ENCODE measurements at regions not wholly inside any gene's neighbourhood (a gene's known extent, or its start where the extent isn't known, plus 50 kb on each side); places are given as distances from the start of the nearest gene placed in this dataset.
"Not testable (repeated sequence)": the region's sequence is repeated elsewhere in the genome, so short reads cannot be mapped to it uniquely, and the experiment has no call there.

DNA sequence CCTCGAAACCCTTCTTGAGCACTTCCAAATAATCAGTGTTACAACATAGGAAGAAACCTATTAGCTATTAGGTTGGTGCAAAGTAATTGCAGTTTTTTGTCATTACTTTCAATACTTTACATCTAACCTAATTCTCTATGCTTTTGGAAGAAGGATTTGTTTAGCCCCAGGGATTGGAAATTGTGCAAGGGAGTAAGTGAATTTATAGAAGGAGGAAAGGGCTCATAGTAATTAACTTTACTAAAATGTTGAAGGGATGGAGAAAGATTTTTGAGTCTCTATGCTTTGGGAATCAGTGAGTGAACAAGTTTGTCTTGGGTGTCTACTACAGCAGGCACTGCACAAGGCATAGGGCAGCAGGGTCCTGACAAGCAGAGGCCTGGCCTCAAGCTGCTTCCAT is 261.1 kb downstream of the EN1 start:
- H3K4me3 ChIP-seq (ENCODE audit: low read depth in 1 of 5, low read length in 5 of 5): no peak overlapping the region
- no peak overlapping the region for H3K27ac ChIP-seq (ENCODE audit: low read depth, low read length)
- H3K27me3 ChIP-seq (ENCODE audit: control insufficient read depth in 5 of 5, insufficient read depth in 4 of 5, low read length in 5 of 5): no peaks in the 10 kb centered on the region
- H3K36me3 ChIP-seq (ENCODE audit: control insufficient read depth in 5 of 5, insufficient read depth in 5 of 5, low read length in 5 of 5): no peaks in the 10 kb centered on the region
- peaks cover 0 to 4% (median 0%) of the 10 kb centered on the region in 5 donors for H3K4me1 ChIP-seq (ENCODE audit: control insufficient read depth in 5 of 5, insufficient read depth in 5 of 5, low read length in 5 of 5)
- no peaks in the 10 kb centered on the region for H3K9me3 ChIP-seq (ENCODE audit: control insufficient read depth in 5 of 5, low read length in 5 of 5)
- H3K9ac ChIP-seq (ENCODE audit: low read length in 5 of 5): no peak overlapping the region

DNA sequence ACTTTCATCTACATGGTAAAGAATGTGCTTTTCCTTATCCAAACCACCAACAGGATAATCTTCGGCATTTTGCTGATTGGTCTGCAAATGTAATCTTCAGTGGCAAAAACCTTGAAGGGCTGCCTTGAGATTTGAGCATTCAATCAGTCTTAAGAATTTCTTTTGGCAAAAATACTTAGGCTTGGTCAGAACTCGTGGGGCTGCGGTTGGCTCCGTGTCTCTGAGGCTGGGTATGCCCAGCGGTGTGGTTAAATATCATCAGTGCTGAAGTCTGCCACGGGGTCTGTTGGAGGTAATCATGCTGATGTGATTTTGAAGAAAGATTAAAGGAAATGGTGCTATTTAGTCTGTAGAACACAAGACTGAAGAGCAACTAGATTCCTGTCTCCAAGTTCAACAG is 262.6 kb downstream of the EN1 start:
- Histone ChIP-seq H3K27ac (ENCODE audit: low read depth, low read length) (no peak overlapping the region), H3K4me3 (ENCODE audit: low read depth in 1 of 5, low read length in 5 of 5) (no peak overlapping the region), H3K9ac (ENCODE audit: low read length in 5 of 5) (no peak overlapping the region), H3K36me3 (ENCODE audit: control insufficient read depth in 5 of 5, insufficient read depth in 5 of 5, low read length in 5 of 5) (no peaks in the 10 kb centered on the region), H3K9me3 (ENCODE audit: control insufficient read depth in 5 of 5, low read length in 5 of 5) (no peaks in the 10 kb centered on the region), H3K27me3 (ENCODE audit: control insufficient read depth in 5 of 5, insufficient read depth in 4 of 5, low read length in 5 of 5) (no peaks in the 10 kb centered on the region), H3K4me1 (ENCODE audit: control insufficient read depth in 5 of 5, insufficient read depth in 5 of 5, low read length in 5 of 5) (peaks cover 0 to 4% (median 0%) of the 10 kb centered on the region in 5 donors)

DNA sequence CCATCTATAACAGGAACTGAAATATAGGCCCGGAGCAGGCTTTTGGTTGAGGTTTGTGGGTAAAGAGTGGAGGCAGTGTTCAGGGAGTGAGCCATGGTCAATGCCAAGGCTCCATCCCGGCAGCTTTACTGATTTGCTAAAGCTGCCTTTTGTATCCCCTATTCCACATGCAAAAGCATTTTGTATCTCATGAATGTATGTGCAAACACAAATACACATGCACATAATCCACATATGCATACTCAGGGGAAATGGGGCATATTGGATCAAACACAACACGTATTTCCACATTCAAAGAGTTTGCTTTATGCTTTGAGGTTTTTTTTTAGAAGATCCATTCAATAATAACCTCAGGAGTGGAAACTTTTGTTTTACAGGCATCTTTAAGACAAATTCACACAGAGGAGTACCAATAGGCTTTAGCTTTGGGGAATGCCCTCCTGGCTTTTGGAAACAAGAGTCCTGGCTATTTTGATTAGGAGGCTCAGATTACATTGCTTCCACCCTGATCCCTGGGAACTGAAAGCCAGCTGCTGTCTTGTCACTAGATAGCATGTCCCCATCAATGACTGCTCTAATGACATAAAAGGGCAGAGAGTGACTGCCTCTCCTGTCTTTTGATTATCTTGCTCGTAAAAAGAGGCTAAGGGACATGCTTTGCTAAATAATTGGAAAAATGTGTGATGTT is 263.2 kb downstream of the EN1 start:
- H3K9me3 ChIP-seq (ENCODE audit: control insufficient read depth in 5 of 5, low read length in 5 of 5): no peaks in the 10 kb centered on the region
- H3K27ac ChIP-seq (ENCODE audit: low read depth, low read length): no peak overlapping the region
- H3K4me1 ChIP-seq (ENCODE audit: control insufficient read depth in 5 of 5, insufficient read depth in 5 of 5, low read length in 5 of 5): peaks cover 0 to 4% (median 0%) of the 10 kb centered on the region in 5 donors
- H3K4me3 ChIP-seq (ENCODE audit: low read depth in 1 of 5, low read length in 5 of 5): no peak overlapping the region
- H3K9ac ChIP-seq (ENCODE audit: low read length in 5 of 5): no peak overlapping the region
- H3K27me3 ChIP-seq (ENCODE audit: control insufficient read depth in 5 of 5, insufficient read depth in 4 of 5, low read length in 5 of 5): no peaks in the 10 kb centered on the region
- H3K36me3 ChIP-seq (ENCODE audit: control insufficient read depth in 5 of 5, insufficient read depth in 5 of 5, low read length in 5 of 5): no peaks in the 10 kb centered on the region

DNA sequence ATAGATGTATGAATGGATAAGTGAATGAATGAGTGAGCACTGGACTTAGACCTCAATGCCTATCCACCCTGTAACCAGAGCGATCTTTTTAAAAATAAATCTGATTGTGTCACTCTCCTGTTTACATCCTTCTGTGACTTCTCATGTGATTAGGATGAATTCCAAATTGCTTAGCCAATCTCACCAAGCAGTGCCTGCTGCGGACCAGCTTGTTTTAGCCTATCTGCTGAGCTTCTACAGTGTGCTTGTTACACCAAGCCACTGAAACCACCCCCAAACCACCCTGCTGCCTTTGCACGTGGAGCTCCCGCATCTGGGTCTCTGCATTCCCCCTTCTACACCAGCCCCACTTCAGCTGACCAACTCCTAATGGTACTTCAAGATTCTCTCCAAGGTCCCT is 265.4 kb downstream of the EN1 start:
- Histone ChIP-seq H3K27me3 (ENCODE audit: control insufficient read depth in 5 of 5, insufficient read depth in 4 of 5, low read length in 5 of 5) (no peaks in the 10 kb centered on the region), H3K27ac (ENCODE audit: low read depth, low read length) (no peak overlapping the region), H3K4me3 (ENCODE audit: low read depth in 1 of 5, low read length in 5 of 5) (no peak overlapping the region), H3K4me1 (ENCODE audit: control insufficient read depth in 5 of 5, insufficient read depth in 5 of 5, low read length in 5 of 5) (peaks cover 0 to 4% (median 0%) of the 10 kb centered on the region in 5 donors), H3K36me3 (ENCODE audit: control insufficient read depth in 5 of 5, insufficient read depth in 5 of 5, low read length in 5 of 5) (no peaks in the 10 kb centered on the region), H3K9ac (ENCODE audit: low read length in 5 of 5) (no peak overlapping the region), H3K9me3 (ENCODE audit: control insufficient read depth in 5 of 5, low read length in 5 of 5) (no peaks in the 10 kb centered on the region)

DNA sequence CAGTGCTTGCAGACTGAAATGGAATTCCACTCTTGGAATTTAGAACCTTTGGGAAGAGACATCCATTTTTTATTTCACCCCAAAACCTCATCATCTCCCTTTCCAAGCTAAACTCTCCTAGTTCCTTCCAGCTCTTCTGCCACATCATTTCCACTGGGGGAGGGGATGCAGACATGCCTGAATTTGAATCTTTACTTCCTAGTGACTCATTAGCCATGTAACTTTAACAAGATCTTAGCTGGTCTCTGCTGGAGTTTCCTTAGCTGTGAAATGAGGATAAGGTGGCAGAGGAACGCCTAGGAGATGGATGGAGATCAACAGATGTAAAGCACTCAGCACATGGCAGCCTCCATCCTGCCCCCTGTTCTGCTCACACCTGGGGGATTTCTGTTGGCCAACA is 266.8 kb downstream of the EN1 start:
- Histone ChIP-seq H3K27ac (ENCODE audit: low read depth, low read length) (no peak overlapping the region), H3K9me3 (ENCODE audit: control insufficient read depth in 5 of 5, low read length in 5 of 5) (no peaks in the 10 kb centered on the region), H3K27me3 (ENCODE audit: control insufficient read depth in 5 of 5, insufficient read depth in 4 of 5, low read length in 5 of 5) (no peaks in the 10 kb centered on the region), H3K4me1 (ENCODE audit: control insufficient read depth in 5 of 5, insufficient read depth in 5 of 5, low read length in 5 of 5) (peaks cover 0 to 4% (median 0%) of the 10 kb centered on the region in 5 donors), H3K36me3 (ENCODE audit: control insufficient read depth in 5 of 5, insufficient read depth in 5 of 5, low read length in 5 of 5) (no peaks in the 10 kb centered on the region), H3K4me3 (ENCODE audit: low read depth in 1 of 5, low read length in 5 of 5) (no peak overlapping the region), H3K9ac (ENCODE audit: low read length in 5 of 5) (no peak overlapping the region)

DNA sequence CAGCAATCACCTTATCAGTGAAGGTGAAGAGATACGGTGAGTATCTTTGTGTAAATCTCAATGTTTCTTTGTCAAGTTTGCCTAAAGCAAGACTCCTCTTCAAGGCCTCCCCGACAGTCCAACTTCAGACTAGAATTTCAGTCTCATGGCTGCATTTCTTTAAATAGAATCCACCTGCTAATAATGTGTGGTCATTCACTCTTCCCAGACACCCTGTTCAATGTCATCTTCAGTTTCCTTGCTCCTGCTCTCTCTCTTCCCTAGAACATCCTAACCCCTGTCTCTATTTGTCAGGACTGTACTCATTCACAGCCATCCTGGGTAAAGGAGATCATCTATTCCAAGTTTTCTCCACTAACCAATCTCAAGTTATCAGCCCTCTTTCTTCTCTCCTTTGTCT is 267.3 kb downstream of the EN1 start:
- H3K9me3 ChIP-seq (ENCODE audit: control insufficient read depth in 5 of 5, low read length in 5 of 5): no peaks in the 10 kb centered on the region
- no peaks in the 10 kb centered on the region for H3K27me3 ChIP-seq (ENCODE audit: control insufficient read depth in 5 of 5, insufficient read depth in 4 of 5, low read length in 5 of 5)
- peaks cover 0 to 4% (median 0%) of the 10 kb centered on the region in 5 donors for H3K4me1 ChIP-seq (ENCODE audit: control insufficient read depth in 5 of 5, insufficient read depth in 5 of 5, low read length in 5 of 5)
- H3K36me3 ChIP-seq (ENCODE audit: control insufficient read depth in 5 of 5, insufficient read depth in 5 of 5, low read length in 5 of 5): no peaks in the 10 kb centered on the region
- no peak overlapping the region for H3K27ac ChIP-seq (ENCODE audit: low read depth, low read length)
- H3K4me3 ChIP-seq (ENCODE audit: low read depth in 1 of 5, low read length in 5 of 5): no peak overlapping the region
- no peak overlapping the region for H3K9ac ChIP-seq (ENCODE audit: low read length in 5 of 5)

DNA sequence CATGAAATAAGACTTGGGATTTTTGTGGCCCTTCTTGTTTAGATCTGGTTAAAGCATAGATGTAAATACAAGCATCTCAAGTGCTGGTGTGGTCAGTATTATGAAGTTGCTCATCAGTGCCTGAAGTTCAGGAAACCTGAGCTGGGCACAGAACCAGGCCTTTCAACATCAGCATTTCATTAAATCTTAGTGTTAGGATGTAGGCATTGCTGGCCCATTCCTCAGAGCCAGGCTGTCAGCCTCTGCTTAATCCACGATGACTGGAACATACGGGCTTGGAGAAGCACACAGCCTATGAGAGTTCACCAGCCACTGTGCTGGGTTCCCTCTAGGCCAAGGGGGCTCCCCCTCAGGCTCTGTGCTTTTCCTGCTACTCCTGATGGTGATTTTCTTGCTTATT is 270.2 kb downstream of the EN1 start:
- no peak overlapping the region for H3K4me3 ChIP-seq (ENCODE audit: low read depth in 1 of 5, low read length in 5 of 5)
- H3K27me3 ChIP-seq (ENCODE audit: control insufficient read depth in 5 of 5, insufficient read depth in 4 of 5, low read length in 5 of 5): no peaks in the 10 kb centered on the region
- no peaks in the 10 kb centered on the region for H3K36me3 ChIP-seq (ENCODE audit: control insufficient read depth in 5 of 5, insufficient read depth in 5 of 5, low read length in 5 of 5)
- H3K9ac ChIP-seq (ENCODE audit: low read length in 5 of 5): no peak overlapping the region
- no peak overlapping the region for H3K27ac ChIP-seq (ENCODE audit: low read depth, low read length)
- H3K4me1 ChIP-seq (ENCODE audit: control insufficient read depth in 5 of 5, insufficient read depth in 5 of 5, low read length in 5 of 5): peaks cover 0 to 3% (median 0%) of the 10 kb centered on the region in 5 donors
- no peaks in the 10 kb centered on the region for H3K9me3 ChIP-seq (ENCODE audit: control insufficient read depth in 5 of 5, low read length in 5 of 5)

DNA sequence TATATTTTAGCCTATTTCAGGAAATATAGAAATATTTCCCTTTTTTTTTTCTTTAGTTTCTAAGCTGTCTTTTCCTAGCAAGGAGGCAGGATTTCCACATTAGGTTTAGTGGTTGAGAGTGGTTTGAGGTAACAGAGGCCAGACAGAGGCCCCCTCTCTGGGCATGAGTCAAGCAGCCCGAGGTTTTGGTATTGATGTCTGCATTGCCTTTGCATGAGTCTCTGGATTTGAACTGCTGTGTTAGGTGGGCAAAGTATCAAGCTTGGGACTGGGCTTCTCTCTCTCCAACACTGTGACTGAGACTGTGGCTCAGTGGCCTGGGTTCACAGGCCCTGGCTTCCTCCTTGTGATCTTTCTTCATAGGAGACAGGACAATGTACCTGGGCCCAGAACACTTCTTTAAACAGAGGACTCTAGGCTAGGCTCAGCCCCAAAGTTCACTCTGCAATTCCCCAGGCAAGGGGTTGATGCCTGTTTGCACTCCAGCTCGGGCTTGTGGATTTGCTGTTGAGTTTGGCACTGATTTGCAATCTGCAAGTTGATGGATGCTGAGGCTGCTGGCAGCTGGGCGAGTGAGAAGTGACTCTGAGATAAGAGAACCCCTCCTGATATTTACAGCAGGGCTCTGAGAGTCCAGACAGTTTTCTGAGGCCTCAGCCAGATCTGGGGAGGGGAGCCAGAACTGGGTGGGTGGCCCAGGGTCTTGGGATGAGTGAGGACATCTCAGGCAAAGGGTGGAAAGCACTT is 271.2 kb downstream of the EN1 start:
- Histone ChIP-seq H3K4me3 (ENCODE audit: low read depth in 1 of 5, low read length in 5 of 5) (no peak overlapping the region), H3K27ac (ENCODE audit: low read depth, low read length) (no peak overlapping the region), H3K9ac (ENCODE audit: low read length in 5 of 5) (no peak overlapping the region), H3K36me3 (ENCODE audit: control insufficient read depth in 5 of 5, insufficient read depth in 5 of 5, low read length in 5 of 5) (no peaks in the 10 kb centered on the region), H3K27me3 (ENCODE audit: control insufficient read depth in 5 of 5, insufficient read depth in 4 of 5, low read length in 5 of 5) (no peaks in the 10 kb centered on the region), H3K4me1 (ENCODE audit: control insufficient read depth in 5 of 5, insufficient read depth in 5 of 5, low read length in 5 of 5) (peaks cover 0 to 7% (median 4%) of the 10 kb centered on the region in 5 donors), H3K9me3 (ENCODE audit: control insufficient read depth in 5 of 5, low read length in 5 of 5) (no peaks in the 10 kb centered on the region)

DNA sequence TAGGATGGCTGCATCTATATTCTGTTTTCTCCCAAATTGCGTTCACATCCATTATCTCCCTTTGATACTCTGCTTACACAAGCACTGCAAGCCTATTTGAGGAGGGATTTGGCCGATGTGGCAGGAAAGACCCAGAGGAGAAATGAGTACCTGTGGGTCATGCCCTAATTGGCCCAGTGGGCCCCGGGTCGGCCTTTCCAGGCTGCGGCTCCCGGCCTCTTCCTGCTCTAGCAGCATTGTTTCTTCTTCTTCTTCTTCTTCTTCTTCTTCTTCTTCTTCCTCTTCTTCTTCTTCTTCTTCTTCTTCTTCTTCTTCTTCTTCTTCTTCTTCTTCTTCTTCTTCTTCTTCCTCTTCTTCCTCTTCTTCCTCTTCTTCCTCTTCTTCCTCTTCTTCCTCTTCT is 275.1 kb downstream of the EN1 start:
- H3K9ac ChIP-seq (ENCODE audit: low read length in 5 of 5); H3K9me3 ChIP-seq (ENCODE audit: control insufficient read depth in 5 of 5, low read length in 5 of 5); H3K4me3 ChIP-seq (ENCODE audit: low read depth in 1 of 5, low read length in 5 of 5); H3K27me3 ChIP-seq (ENCODE audit: control insufficient read depth in 5 of 5, insufficient read depth in 4 of 5, low read length in 5 of 5); H3K27ac ChIP-seq (ENCODE audit: low read depth, low read length); H3K36me3 ChIP-seq (ENCODE audit: control insufficient read depth in 5 of 5, insufficient read depth in 5 of 5, low read length in 5 of 5): not testable (repeated sequence)
- H3K4me1 ChIP-seq (ENCODE audit: control insufficient read depth in 5 of 5, insufficient read depth in 5 of 5, low read length in 5 of 5): peaks cover 0 to 32% (median 25%) of the 10 kb centered on the region in 5 donors

DNA sequence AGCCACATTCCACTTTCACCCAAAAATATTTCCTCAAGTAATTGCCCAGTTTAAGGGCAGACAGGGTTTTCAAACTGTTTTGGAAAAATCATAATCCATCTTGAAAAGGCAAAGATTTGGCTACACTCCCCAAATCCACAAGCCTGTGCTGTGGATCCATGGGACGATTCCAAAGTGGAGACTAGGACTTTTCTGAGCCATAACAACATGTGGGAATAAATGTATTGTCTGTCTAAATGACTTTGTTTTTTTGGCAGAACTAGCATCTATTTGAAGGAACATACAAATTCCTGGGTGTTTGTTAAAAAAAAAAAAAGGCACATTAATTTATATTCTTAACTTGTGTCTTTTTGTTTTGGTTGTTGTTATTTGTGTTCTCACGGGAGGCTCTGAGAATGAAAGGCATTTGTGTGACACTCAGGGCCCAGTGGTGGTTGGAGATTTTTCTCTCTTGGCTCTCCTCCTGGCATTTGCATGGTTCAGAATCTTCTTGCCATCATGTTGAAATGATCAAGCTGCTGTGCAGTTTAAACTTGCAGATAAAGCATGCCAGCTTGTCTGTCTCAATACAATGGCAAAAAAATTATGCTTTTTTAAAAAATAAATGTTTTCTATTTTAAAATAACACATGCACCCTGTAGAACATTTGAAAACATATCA is 277.4 kb downstream of the EN1 start:
- Histone ChIP-seq H3K36me3 (ENCODE audit: control insufficient read depth in 5 of 5, insufficient read depth in 5 of 5, low read length in 5 of 5) (no peaks in the 10 kb centered on the region), H3K4me3 (ENCODE audit: low read depth in 1 of 5, low read length in 5 of 5) (no peak overlapping the region), H3K9ac (ENCODE audit: low read length in 5 of 5) (no peak overlapping the region), H3K4me1 (ENCODE audit: control insufficient read depth in 5 of 5, insufficient read depth in 5 of 5, low read length in 5 of 5) (peaks cover 2 to 47% (median 38%) of the 10 kb centered on the region in 5 donors), H3K27ac (ENCODE audit: low read depth, low read length) (no peak overlapping the region), H3K27me3 (ENCODE audit: control insufficient read depth in 5 of 5, insufficient read depth in 4 of 5, low read length in 5 of 5) (no peaks in the 10 kb centered on the region), H3K9me3 (ENCODE audit: control insufficient read depth in 5 of 5, low read length in 5 of 5) (no peaks in the 10 kb centered on the region)
